Gastroesophageal sphincter (tissue), 4 donors: ENCODE measurements at regions not wholly inside any gene's neighbourhood (a gene's known extent, or its start where the extent isn't known, plus 50 kb on each side); places are given as distances from the start of the nearest gene placed in this dataset.

Experiments used
- ATAC-seq: fragments of 150-250 bp; one replicate; pipeline ENCODE4 v1.9.1; 2016; ENCODE audit warnings: mild to moderate bottlenecking, moderate library complexity
- H3K27ac ChIP-seq, 4 donors: fragments of 200-600 bp; sonication (generic) in 3 of 4; 1 replicate in 3 of 4; 2 replicates in 1 of 4; pipeline ENCODE4 v1.5.1; 2016 to 2019
- H3K27me3 ChIP-seq: fragments of 200-600 bp; sonication (generic); one replicate; pipeline ENCODE4 v1.5.1; 2019
- H3K36me3 ChIP-seq, 2 donors: fragments of 200-600 bp; sonication (generic); one replicate each; pipeline ENCODE4 v1.5.1; 2019; ENCODE audit warnings: control low read depth in 1 of 2
- H3K4me1 ChIP-seq, 3 donors: fragments of 200-600 bp; sonication (generic); 1 replicate in 2 of 3; 2 replicates in 1 of 3; pipeline ENCODE4 v1.5.1; 2016 to 2019; ENCODE audit warnings: control low read depth in 2 of 3
- H3K4me3 ChIP-seq, 2 donors: fragments of 200-600 bp; sonication (generic); one replicate each; pipeline ENCODE4 v1.5.1; 2019; ENCODE audit warnings: mild to moderate bottlenecking in 1 of 2, moderate library complexity in 1 of 2
- H3K9me3 ChIP-seq, 3 donors: fragments of 200-600 bp; sonication (generic); one replicate each; pipeline ENCODE4 v1.5.1; 2017 to 2019; ENCODE audit warnings: control low read depth in 2 of 3
- CTCF ChIP-seq, 4 experiments: fragments of 200-600 bp in 2 of 4; fragments of 450-650 bp in 2 of 4; sonication (generic) in 1 of 4; IDR thresholded peaks; one replicate each; pipeline ENCODE4 v1.5.1; 2017 to 2019; ENCODE audit warnings: antibody characterized with exemption in 4 of 4, mild to moderate bottlenecking in 2 of 4, moderate library complexity in 2 of 4
- EP300 ChIP-seq: sonication (generic); formaldehyde crosslinking; IDR thresholded peaks from one replicate; pipeline ENCODE4 v1.6.1; 2017; ENCODE audit warnings: antibody characterized with exemption, mild to moderate bottlenecking
- POLR2A ChIP-seq, 2 donors: fragments of 450-650 bp; IDR thresholded peaks; one replicate each; pipeline ENCODE4 v1.6.1; 2017; ENCODE audit warnings: antibody characterized with exemption in 2 of 2, mild to moderate bottlenecking in 2 of 2, moderate library complexity in 1 of 2
- POLR2AphosphoS5 ChIP-seq: sonication (generic); formaldehyde crosslinking; IDR thresholded peaks from one replicate; pipeline ENCODE4 v1.6.1; 2017; ENCODE audit warnings: antibody characterized with exemption
- WGBS, 2 donors: methylation state at CpG; one replicate each; pipeline ENCODE4 v1.1.5; 2018; ENCODE audit warnings: low coverage in 1 of 2; 5-methylcytosine and 5-hydroxymethylcytosine counted together

- Histone ChIP-seq H3K36me3 (no peaks in the 10 kb centered on the region), H3K27me3 (no peaks in the 10 kb centered on the region), H3K4me1 (no peaks in the 10 kb centered on the region), H3K4me3 (no peak overlapping the region), H3K27ac (no peak overlapping the region), H3K9me3 (no peaks in the 10 kb centered on the region)
- 80 to 100% methylated on average over 1 of the region's 1 CpG for WGBS, 2 donors
- ATAC-seq = no peak
- TF ChIP-seq POLR2AphosphoS5 = no peak
- no peak for TF ChIP-seq EP300
- no peak for TF ChIP-seq CTCF (IDR thresholded peaks at IDR 0.05)
- no peak for TF ChIP-seq POLR2A (IDR thresholded peaks at IDR 0.05)
These were observed 153.2 kb upstream of the FGF10 start for GRCh38 chr5:44542470-44542869.

- Histone ChIP-seq H3K4me3 (no peak overlapping the region), H3K27ac (no peak overlapping the region), H3K27me3 (no peaks in the 10 kb centered on the region), H3K36me3 (no peaks in the 10 kb centered on the region), H3K4me1 (no peaks in the 10 kb centered on the region), H3K9me3 (no peaks in the 10 kb centered on the region)
- no peak for ATAC-seq
- TF ChIP-seq EP300 (no peak), POLR2AphosphoS5 (no peak), CTCF (IDR thresholded peaks at IDR 0.05) (no peak), POLR2A (IDR thresholded peaks at IDR 0.05) (no peak)
- 72 to 86% methylated on average over 3 of the region's 3 CpGs for WGBS, 2 donors
These were observed 150.3 kb upstream of the FGF10 start for GRCh38 chr5:44539602-44539919.

GRCh38 chr5:44538797-44539601 lies 149.8 kb upstream of the FGF10 start:
- no peaks in the 10 kb centered on the region for H3K27me3 ChIP-seq
- H3K27ac ChIP-seq = peak overlapping the region in 1 of 4 donors; percentile 37
- H3K9me3 ChIP-seq = no peaks in the 10 kb centered on the region
- ATAC-seq = peak; percentile 82
- WGBS, 2 donors = 68 to 72% methylated on average over 8 to 9 of the region's 9 CpGs
- no peaks in the 10 kb centered on the region for H3K4me1 ChIP-seq
- TF ChIP-seq POLR2AphosphoS5 = no peak
- no peak for TF ChIP-seq POLR2A (IDR thresholded peaks at IDR 0.05)
- no peak for TF ChIP-seq CTCF (IDR thresholded peaks at IDR 0.05)
- no peak for TF ChIP-seq EP300
- H3K36me3 ChIP-seq = no peaks in the 10 kb centered on the region
- H3K4me3 ChIP-seq = no peak overlapping the region

GRCh38 chr5:44536650-44537260 lies 147.5 kb upstream of the FGF10 start:
- H3K9me3 ChIP-seq = no peaks in the 10 kb centered on the region
- no peak overlapping the region for H3K4me3 ChIP-seq
- no peak overlapping the region for H3K27ac ChIP-seq
- H3K4me1 ChIP-seq = no peaks in the 10 kb centered on the region
- no peak for ATAC-seq
- no peaks in the 10 kb centered on the region for H3K36me3 ChIP-seq
- no peaks in the 10 kb centered on the region for H3K27me3 ChIP-seq
- WGBS, 2 donors = 66 to 75% methylated on average over 2 to 3 of the region's 3 CpGs
- peak in 3 of 4 experiments; percentile 22 to 64 (median 36) for TF ChIP-seq CTCF (IDR thresholded peaks at IDR 0.05)
- TF ChIP-seq POLR2AphosphoS5 = no peak
- TF ChIP-seq EP300 = no peak

- H3K27ac ChIP-seq = no peak overlapping the region
- no peak for TF ChIP-seq CTCF (IDR thresholded peaks at IDR 0.05)
- TF ChIP-seq POLR2A (IDR thresholded peaks at IDR 0.05) = no peak
- TF ChIP-seq EP300 = no peak
- TF ChIP-seq POLR2AphosphoS5 = no peak
- no peak overlapping the region for H3K4me3 ChIP-seq
- WGBS, 2 donors = 62 to 86% methylated on average over 2 to 3 of the region's 3 CpGs
- no peaks in the 10 kb centered on the region for H3K9me3 ChIP-seq
- no peaks in the 10 kb centered on the region for H3K4me1 ChIP-seq
- no peaks in the 10 kb centered on the region for H3K27me3 ChIP-seq
- ATAC-seq = no peak
- no peaks in the 10 kb centered on the region for H3K36me3 ChIP-seq
These were observed 146.4 kb upstream of the FGF10 start for GRCh38 chr5:44535621-44536020.
